NCI-H2081 (cell line): ENCODE measurements at regions not wholly inside any gene's neighbourhood (a gene's known extent, or its start where the extent isn't known, plus 50 kb on each side); places are given as distances from the start of the nearest gene placed in this dataset.
A peak's percentile ranks its signal among the peaks of the same experiment; 100 is the strongest.
"Not testable (repeated sequence)": the region's sequence is repeated elsewhere in the genome, so short reads cannot be mapped to it uniquely, and the experiment has no call there.

Experiments
- DNase-seq, 2 experiments: peaks; one replicate each; lab custom pipeline; 2025; lab: John Stamatoyannopoulos, UW

- no peak for DNase-seq
Measured at GRCh38 chr6:92522589-92522988, 896.8 kb downstream of the EPHA7 start.

GRCh38 chr6:92521553-92521952 lies 897.8 kb downstream of the EPHA7 start:
- no peak for DNase-seq

GRCh38 chr6:92510137-92510536 lies 909.2 kb downstream of the EPHA7 start:
- no peak for DNase-seq

DNA sequence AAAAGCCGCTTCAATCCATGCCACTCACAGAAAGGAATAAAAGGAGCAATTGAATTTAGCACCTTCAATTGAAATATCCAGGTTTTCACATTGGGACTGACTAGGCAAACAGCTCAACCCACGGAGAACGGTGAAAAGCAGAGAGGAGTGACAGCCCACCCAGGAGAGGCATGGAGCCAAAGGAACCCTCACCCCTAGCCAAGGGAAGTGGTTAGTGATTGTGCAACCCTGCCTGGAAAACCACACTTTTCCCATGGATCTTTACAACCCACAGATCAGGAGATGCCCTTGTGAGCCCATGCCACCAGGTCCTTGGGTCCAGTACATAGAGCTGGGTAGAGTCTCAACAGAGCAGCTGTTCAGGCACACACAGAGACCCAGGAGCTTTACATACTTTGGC lies 911.8 kb downstream of the EPHA7 start:
- DNase-seq: no peak

DNA sequence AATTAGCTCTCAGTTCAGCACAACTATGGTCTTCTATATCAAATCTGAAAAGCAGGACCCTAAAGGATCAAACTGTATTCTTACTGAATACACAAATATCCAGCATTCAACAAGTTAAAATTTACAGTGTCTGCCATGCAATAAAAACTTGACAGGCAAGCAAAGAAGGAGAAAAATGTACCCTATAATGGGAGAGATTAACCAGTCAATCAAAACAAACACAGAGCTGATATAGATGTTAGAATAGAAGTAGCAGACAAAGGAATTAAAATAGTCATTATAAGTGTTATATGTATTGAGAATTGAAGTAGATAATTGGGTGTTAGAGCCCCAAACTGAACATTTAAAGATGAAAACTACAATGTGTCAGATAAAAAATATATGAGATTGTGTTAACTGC lies 914.9 kb downstream of the EPHA7 start:
- no peak for DNase-seq

GRCh38 chr6:92497281-92497680 lies 922.1 kb downstream of the EPHA7 start:
- no peak for DNase-seq

DNA sequence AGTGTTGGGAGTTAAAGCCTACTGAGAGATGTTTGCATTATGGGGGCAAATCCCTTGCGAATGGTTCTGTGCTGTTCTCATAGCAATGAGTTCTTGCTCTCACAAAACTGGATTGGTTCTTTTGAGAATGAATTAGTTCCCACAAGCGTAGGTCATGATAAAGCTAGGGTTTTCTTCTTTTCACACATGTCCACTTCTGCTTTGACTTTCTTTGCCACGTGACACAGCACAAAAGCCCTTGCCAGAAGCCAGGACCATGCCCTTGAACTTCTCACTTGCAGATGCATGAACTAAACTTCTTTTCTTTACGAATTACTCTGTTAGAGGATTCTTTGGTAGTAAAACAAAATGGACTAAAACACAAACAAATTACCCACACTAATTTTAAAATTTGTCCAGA lies 922.8 kb downstream of the EPHA7 start:
- DNase-seq: no peak

DNA sequence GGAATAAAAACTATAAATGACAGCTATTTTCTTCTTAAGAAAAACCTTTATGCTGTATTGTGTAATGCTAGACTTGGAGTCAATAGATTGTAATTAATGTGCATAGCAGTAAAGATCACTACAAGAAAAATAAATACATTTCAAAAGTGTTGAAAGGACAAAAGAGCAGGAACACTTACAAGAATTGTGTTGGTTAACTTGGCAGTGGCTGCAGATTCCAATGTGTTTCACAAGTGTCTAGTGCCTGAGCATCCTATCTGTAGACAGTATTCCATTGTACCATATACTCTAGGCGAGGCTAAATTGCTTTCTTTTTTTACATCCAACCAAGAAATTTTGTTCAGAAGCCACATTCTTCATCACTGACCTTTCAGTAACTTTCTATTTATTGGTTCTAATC lies 924.1 kb downstream of the EPHA7 start:
- DNase-seq: no peak

GRCh38 chr6:92485487-92485886 lies 933.9 kb downstream of the EPHA7 start:
- no peak for DNase-seq

GRCh38 chr6:92479831-92480230 lies 939.5 kb downstream of the EPHA7 start:
- DNase-seq: peak in 1 of 2 experiments; percentile 16

DNA sequence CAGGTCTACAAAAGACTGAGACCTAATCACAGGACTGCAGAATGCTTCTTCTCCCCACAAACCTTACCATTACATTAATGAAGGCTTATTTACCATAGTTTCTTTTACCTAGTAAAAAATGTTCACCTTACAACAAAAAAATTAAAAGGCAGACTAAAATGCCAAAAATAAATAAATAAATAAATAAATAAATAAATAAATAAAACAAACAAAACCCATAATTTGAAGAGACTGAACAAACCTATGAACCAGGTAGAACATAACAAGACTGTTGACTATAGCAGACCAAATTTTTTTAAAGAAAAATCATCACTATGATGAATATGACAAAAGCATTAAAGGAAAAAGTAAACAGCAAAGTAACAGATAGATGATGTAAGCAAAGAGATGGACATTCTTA lies 946.3 kb downstream of the EPHA7 start:
- no peak for DNase-seq

DNA sequence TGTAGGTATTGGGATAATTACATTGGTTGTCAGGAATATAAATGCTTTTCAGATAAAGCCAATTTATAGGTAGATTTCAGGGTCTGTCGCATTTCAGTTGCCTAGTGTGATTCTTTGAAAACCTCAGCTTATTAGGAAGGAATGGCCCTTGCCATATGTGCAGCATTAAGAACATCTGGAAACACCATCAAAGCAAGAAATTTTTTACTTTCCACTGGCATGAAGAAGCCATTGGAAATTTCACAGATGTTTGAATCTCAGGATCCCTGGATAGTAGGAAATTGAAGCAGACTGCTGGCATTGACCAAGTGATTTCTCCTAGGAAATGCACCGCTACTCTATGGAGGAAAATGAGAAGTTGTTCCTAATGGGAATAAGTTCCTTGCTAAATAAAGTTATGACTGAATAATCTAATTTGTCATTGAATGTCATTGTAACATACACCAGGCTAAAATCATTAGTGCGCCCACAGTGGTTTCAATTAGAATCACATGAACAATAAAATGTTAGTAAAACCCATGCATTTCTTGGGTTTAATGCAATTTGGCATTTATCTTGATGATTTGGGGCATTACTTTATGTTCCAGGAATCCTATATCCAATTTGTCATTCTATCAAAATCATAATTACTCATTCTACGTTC lies 950.1 kb downstream of the EPHA7 start:
- DNase-seq: no peak

GRCh38 chr6:92468066-92468465 lies 951.3 kb downstream of the EPHA7 start:
- DNase-seq: no peak

DNA sequence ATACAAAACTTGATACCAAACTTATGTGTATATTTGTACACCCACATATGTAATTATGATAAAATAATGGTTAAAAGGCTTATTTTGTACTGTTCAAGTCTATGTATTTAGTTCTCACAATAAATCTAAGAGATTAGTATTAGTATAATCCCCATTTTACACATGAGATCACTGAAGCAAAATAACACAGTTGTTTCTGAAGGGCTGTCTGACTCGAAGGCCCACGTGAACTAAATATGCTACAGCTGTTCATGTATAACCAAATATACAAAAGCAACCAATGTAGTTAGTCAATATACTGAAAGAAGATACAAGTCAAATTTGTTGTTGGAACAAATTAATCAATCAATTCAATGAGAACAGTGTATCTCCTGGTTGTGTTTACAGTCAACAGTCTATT lies 959.2 kb downstream of the EPHA7 start:
- DNase-seq: no peak

- no peak for DNase-seq
Measured at GRCh38 chr6:92459606-92460005, 959.8 kb downstream of the EPHA7 start.

DNA sequence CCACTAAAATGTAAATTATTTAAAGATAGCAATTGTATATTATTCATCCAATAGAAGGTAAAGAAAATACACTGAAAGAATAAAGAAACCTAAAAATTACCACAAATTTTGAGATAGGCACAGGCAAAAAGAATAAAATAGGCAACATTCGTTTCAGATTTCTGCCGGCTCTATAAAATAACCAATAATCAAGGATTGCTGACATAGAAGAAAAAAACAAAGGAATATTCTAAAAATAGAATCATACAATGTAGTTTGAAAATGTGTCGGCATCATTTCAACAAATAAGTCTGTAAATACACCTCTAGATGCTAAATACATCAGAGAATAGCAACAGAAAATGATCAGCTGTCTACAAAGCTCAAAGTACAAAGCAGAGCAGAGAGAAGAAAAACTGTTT lies 973.3 kb downstream of the EPHA7 start:
- DNase-seq: no peak

GRCh38 chr6:92433911-92434310 lies 985.4 kb downstream of the EPHA7 start:
- no peak for DNase-seq

DNA sequence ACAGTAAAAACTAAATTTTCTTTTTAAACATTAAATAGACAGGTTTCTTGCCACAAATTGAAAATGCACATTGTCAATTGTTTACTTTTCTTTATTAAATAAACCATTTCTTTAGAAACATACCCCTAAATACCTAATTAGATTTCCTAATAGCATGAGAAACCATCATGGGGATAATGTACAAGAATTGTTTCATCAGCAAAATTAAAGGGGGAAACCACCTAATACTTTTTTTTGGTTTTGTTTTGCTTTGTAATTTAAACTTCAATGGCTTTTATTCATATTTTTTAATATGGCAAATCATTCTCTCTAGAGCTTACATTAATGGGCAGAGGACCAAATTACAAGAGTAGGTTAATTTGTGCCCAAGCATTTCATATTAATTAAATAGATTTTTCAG lies 987.9 kb downstream of the EPHA7 start:
- no peak for DNase-seq

DNA sequence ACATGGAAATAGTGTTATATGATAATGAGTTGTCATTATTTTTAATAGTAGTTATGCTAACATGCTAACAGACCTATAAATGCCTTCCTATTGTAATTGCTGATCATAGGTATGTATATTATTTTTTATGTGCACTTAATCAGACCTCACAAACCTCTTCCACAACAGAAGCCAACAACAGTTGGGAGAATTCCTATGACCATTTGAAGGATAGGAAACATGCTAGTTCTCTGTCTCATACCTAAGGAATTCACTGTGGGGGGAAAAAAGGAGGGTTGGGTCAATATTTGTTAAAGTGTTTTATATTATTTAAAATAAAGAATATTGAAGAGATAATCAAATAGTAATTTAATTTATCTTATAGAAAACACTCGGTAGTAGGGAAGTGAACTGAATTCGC lies 990.9 kb downstream of the EPHA7 start:
- DNase-seq: no peak

GRCh38 chr6:92427453-92427852 lies 991.9 kb downstream of the EPHA7 start:
- no peak for DNase-seq

- DNase-seq: no peak
Measured at GRCh38 chr6:92415656-92416055, 1003.7 kb downstream of the EPHA7 start.

DNA sequence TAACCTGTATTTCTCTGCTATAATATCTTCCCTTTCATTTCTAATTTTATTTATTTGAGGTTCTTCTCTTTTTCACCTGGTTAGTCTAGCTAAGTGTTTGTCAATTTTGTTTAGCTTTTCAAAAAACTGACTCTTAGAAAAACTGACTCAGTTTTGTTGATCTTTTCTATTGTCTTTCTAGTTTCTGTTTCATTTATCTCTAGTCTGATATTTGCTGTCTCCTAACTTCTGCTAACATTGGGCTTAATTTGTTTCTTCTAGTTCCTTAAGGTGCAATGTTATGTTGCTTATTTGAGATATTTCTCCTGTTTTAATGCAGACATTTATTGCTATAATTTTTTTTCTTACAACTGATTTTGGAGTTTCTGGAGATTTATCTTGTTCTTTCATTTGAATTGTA lies 1011.0 kb downstream of the EPHA7 start:
- DNase-seq: no peak

GRCh38 chr6:92404281-92404680 lies 1015.1 kb downstream of the EPHA7 start:
- no peak for DNase-seq

GRCh38 chr6:92399911-92400310 lies 1019.4 kb downstream of the EPHA7 start:
- no peak for DNase-seq

- DNase-seq: not testable (repeated sequence)
Measured at GRCh38 chr6:92388706-92389105, 1030.7 kb downstream of the EPHA7 start.
